G401 (cell line): ENCODE measurements at regions not wholly inside any gene's neighbourhood (a gene's known extent, or its start where the extent isn't known, plus 50 kb on each side); places are given as distances from the start of the nearest gene placed in this dataset.
"Not testable (repeated sequence)": the region's sequence is repeated elsewhere in the genome, so short reads cannot be mapped to it uniquely, and the experiment has no call there.

ENCODE experiments used
- DNase-seq: peaks from one replicate; pipeline ENCODE4 v3.0.0-alpha.2; 2015; ENCODE audit warnings: low spot score
- in situ Hi-C: cut with HindIII; loops from 2 replicates; pipeline ENCODE4 v1.10.0; 2016; ENCODE audit warnings: low sequenced_read_pairs, mixed read lengths

DNA sequence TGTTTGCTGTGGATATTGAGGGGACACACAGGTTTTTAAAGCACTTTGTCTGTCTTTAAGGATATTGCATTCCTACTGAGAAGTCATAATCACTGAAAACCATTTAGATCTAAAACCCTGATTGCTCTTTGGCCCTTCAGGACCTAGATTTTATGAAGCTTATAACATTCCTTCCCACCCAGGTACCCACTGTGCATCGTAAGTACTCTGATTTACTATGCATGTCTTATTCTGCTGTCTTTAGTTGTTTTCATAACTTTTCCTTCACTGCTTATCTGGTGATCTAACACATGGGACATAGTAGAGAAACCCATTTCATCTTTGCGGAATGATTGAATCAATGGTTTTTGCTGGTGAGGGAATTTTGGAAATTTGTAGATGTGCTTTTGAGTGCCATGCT is 247.0 kb upstream of the RARB start:
- DNase-seq, result no peak
- in situ Hi-C loops, result no loop called here

DNA sequence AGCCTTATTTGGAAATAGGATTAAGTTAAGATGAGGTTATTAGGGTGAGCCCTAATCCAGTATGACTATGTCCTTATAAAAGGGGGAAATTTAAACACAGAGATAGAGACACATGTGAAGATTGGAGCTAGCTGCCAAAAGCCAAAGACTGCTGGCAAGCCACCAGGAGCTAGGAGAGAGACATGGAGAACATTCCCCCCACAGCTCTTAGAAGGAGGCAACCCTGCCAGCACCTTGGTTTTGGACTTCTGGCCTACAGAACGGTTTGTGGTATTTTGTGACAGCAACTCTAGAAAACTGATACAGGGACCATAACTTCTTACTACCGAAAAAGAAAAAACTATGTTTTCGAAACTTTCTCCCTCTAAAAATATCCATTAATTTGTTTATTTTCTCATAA is 245.3 kb upstream of the RARB start:
- in situ Hi-C loops, result no loop called here
- DNase-seq, result no peak

DNA sequence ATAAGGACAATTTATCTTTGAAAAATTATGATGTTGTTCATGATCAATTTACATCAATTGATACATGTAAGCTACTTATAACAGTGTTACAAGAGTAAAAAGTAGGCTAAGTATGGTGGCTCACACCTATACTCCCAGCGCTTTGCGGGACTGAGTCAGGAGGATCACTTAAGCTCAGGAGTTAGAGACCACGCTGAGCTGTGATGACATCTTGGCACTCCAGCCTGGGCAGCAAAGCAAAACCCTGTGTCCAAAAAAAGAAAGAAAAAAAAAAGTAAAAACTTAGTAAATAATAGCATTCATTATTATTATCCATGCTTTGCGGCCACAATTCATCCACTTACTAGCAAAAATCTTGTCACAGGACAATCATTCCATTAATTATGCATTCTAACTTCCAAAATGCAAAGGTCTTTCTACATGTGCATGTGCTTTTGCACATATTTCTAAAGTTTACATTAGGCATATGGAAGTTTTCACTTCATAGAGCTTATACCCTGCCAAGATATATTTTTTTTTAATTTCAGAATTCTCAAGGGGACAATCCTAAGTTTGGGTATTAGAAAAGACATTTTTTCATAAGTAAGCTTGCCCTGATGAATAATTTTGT is 243.3 kb upstream of the RARB start:
- DNase-seq, result no peak
- in situ Hi-C loops, result no loop called here

DNA sequence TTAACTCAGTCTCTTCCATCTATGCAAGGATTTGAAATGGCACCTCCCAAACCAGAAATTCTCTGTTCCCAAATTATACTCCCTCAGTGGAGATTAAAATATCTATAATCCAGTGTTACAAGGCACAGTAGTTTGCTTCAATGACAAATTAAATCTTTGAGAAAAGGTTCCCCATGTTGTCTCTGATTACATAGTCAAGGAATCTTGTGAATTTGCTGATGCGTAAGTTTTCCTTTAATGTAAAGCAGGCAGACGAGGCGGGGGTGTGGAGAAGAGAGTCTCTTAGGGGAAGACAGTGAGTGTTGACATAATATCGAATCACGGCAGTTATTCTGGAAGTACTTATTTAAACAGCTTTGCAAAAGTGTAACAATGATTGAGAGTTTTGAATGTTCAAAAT is 236.4 kb upstream of the RARB start:
- DNase-seq, result no peak

DNA sequence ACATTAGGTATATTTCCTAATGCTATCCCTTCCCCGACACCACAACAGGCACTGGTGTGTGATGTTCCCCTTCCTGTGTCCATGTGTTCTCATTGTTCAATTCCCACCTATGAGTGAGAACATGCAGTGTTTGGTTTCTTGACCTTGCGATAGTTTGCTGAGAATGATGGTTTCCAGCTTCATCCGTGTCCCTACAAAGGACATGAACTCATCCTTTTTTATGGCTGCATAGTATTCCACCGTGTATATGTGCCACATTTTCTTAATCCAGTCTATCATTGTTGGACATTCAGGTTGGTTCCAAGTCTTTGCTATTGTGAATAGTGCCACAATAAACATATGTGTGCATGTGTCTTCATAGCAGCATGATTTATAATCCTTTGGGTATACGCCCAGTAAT is 228.5 kb upstream of the RARB start:
- DNase-seq, in situ Hi-C loops: not testable (repeated sequence)

More for the DNA sequence above, 236.4 kb upstream of the RARB start:
- in situ Hi-C loops, result no loop called here

DNA sequence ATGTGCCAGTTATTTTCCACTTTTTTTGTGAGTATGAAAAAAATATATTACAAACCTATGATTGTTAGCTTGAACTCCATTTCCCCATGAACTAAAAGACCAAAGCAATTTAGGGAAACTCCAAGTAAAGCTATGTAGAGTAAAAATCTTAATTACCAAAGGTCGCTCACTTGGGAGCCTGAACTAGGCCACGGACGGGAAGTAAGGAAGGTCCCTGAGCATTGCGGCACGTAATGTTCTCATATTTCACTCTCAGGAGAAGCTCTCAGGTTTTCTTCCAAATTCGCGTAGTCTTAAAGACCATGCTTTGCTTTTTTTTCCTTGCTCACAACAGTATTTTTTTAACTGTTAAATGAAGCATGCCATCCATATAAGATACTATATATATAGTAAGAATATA is 215.3 kb upstream of the RARB start:
- in situ Hi-C loops, result no loop called here
- no peak for DNase-seq

DNA sequence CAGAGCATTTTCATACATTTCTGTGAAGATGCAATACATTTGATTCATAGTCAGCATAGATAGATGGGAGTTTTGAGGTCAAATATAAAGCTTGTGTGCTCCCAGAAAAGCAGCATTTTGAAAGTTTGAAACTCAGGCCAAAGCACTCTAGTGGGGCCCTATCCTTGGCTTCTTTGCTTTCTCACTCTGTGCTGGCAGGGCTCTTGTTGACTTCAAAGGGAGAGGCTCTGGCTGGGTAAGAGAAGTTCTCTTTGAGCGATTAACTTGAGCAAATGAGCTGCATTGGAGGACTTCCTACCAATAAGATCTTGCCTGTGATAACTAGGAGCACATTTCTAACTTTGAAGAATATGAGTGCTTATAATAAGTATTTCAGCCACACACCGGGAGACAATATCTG is 214.0 kb upstream of the RARB start:
- no peak for DNase-seq
- in situ Hi-C loops, result no loop called here

DNA sequence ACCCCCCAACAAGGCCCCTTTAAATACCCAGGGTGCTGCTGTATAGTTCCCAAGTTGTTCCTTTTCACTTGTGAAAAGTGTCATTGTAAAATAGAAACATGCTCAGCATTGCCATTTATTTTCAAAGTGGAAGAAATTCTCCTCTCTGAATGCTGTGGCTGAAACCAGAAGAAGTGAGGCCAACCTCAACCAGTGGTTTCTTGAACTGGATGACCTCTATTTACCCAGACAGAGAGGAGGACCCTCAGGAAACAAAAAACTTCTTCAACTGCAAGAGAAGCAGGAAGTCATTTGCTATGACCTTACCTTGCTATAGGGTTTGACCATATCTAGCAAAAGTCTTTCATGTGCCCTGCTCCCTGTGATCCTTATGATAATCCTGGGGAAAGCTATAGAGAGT is 209.7 kb upstream of the RARB start:
- no peak for DNase-seq
- in situ Hi-C loops, result no loop called here

DNA sequence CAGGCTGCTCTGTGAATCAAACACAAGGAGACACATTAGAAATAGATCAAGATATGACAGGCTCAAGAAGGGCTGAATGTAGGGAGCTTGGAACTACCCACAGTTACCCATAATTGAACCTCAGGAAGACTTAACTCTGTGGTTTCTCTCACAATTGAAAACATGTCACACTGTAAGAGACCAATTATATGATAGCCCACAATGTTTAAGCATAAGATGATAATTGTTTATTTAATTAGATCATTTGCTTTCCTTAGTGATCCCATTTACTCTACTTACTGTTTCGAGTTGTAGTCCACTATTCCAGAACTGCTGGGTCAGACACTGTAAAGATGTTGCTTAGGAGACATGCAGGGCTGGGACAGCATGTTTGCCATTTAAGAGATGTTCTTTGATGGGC is 201.3 kb upstream of the RARB start:
- in situ Hi-C loops, result no loop called here
- DNase-seq, result no peak

DNA sequence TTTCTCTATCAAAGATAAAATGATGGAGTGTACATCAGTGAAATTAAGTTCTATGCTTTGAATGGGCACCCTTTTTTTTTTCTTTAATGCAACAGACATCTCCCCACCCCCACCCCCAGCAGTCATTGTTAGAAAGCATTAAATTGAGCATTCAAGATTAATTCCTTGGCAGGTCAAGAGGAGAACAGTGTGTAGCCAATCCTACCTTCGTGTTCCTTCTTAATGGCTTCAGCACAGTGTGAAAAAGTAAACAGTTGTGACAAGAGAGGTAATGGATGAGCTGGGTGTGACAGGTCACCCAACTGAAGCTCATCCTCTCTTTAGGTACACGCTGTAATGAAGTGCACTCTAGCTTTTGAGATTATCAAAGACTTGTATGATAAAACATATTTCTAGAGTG is 198.5 kb upstream of the RARB start:
- in situ Hi-C loops, result no loop called here
- DNase-seq, result no peak

DNA sequence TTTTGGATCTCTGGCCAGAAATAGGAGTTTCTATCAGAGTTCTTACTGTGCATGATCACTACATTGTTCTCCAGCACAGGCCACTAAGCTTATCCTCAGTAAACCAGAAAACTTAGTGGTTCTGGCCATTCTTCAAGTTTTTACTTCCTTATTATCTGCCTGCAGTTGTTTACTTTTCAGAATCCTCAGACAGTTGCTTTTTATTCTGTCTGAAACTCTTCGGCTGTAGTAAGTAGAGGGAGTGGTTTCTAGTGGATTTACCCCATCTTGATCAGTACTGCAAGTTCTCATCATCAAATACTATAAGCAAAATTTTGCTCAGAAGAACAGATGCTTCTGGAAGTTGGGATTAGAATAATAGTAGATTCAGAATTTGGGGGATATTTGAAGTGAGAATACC is 193.0 kb upstream of the RARB start:
- no peak for DNase-seq
- in situ Hi-C loops, result no loop called here

DNA sequence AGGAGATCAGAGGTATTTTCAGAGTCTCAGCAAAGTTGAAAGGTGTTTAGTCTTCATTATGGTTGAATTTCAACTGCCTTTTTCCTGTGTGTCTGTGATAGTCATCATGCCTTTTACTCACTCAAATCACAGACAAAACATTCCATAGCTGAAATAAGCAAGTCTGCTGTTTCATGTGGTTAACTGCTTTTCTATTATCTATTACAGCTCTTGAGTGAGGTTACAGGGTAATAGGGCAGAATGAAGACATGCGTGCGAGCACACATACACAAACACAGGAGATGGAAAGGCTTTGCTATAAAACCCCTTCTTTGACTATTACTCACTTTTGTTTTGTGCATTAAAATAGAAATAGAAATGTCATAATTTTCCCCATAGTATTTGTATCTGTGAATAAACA is 192.6 kb upstream of the RARB start:
- DNase-seq, result no peak
- in situ Hi-C loops, result no loop called here

DNA sequence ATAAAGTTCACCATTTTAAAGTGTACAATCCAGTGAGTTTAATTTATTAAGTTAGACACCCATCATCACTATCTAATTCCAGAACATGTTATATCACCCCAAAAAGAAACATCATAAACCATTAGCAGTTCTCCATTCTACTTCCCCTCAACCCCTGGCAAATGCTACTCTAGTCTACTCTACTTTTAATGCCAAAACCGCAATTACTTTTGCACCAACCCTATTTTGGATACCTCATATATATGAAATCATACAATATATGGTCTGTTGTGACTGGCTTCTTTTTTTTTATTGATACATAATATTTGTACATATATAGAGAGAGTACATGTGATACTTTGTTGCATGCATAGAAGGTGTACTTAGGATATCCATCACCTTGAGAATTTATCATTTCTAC is 190.5 kb upstream of the RARB start:
- in situ Hi-C loops, result no loop called here
- DNase-seq, result no peak

DNA sequence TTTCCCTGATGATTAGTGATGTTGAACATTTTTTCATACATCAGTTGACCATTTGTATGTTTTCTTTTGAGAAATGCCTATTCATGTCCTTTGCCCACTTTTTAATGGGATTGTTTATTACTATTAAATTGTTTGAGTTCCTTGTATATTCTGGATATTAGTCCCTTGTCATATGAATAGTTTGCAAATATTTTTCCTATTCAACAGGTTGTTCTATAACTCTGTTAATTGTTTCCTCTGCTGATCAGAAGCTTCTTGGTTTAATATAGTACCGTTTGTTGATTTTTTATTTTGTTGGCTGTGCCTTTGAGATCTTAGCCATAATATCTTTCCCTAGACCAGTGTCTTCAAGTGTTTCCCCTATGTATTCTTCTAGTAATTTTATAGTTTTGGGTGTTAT is 189.0 kb upstream of the RARB start:
- in situ Hi-C loops, result no loop called here

DNA sequence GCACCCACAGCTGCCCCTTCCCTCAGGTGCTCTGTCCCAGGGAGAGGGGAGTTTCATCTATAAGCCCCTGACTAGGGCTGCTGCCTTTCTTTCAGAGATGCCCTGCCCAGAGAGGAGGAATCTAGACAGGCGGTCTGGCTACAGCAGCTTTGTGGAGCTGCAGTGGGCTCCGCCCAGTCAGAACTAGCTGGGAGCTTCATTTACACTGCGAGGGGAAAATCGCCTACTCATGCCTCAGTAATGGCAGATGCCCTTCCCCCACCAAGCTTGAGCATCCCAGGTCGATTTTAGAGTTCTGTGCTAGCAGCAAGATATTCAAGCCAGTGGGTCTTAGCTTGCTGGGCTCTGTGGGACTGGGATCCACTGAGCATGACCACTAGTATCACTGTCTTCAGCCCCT is 181.2 kb upstream of the RARB start:
- in situ Hi-C loops, result no loop called here
- no peak for DNase-seq

More for the DNA sequence above, 189.0 kb upstream of the RARB start:
- no peak for DNase-seq

DNA sequence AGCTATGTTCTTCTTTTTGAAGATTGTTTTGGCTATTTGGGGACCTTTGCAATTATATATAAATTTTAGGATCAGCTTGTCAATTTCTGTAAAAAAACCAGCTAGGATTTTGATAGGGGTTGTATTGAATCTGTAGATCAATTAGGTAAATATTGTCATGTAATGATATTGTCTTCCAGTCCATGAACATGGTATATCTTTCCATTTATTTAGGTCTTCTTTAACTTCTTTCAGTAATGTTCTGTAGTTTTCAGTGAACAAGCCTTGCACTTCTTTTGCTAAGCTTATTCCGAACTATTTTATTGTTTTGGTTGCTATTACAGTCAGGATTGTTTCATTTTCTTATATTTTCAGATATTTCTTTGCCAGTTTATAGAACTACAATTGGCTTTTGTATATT is 175.8 kb upstream of the RARB start:
- in situ Hi-C loops, result no loop called here
- no peak for DNase-seq

DNA sequence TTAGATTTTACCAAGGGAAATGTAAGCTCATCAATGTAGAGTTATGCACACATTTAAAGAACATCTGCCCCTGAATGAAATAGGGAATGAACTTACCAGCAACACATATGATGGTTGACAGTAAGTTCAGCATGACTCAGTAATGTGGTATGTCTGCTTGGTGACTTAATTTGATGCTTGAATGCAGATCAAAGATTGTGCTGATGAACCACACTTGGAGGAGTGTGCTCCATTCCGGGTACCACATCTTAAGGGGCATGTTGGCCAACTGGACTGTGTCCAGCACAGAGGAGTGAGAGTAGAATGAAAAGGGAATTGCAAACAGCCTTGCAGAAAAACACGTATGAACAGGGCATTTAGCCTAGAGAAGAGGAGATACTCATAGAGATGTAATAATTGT is 171.0 kb upstream of the RARB start:
- no peak for DNase-seq
- in situ Hi-C loops, result no loop called here

DNA sequence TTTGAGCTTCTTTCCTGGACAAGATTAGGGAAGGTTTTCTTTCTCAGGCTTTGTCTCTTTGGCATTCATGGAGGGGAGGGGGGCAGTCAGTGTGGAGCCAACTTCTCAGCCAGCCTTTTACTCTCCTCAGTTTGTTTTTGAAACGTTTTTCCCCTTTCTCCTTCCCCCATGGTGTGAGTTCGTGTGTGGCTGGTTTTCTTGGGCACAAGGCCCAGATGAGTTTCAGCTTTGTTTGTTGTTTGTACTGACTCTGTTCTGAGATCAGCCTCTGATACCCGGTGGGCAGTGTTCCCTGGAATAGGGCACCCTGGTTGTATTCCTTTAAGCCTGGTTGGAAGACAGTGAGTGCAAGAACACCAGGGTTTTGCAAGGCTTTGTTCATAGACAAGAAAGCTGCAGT is 168.2 kb upstream of the RARB start:
- in situ Hi-C loops, result no loop called here
- peak; percentile 6 for DNase-seq

DNA sequence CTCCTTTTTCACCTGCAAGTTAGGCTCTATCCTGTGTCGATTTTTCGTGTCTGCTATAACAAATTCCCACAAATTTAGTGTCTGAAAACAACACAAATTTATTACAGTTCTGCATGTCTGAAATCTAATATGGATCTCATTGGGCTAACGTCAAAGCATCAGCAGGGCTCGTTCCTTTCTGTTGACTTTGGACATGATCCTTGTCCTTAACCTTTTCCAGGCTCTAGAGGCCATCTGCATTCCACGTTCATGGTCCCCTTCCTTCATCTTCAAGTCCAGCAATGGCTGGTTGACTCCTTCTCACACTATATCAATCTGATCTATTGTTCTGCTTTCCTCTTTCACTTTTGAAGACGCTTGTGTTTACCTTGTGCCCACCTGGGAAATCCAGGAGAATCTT is 165.7 kb upstream of the RARB start:
- in situ Hi-C loops, result no loop called here
- DNase-seq, result no peak

DNA sequence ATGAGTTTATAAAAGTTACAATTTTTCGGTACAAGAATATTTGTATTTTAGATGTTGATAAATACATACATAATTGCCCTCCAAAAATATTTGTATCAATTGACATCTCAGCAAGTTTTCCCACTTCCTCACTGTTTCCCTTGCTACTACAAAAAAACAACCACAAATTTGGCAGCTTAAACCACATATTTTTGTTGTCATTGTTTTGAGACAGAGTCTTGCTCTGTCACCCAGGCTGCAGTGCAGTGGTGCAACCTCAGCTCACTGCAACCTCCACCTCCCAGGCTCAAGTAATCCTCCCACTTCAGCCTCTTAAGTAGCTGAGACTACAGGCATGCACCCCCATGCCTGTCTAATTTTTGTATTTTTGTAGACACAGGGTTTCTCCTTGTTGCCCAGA is 162.8 kb upstream of the RARB start:
- in situ Hi-C loops, result no loop called here

DNA sequence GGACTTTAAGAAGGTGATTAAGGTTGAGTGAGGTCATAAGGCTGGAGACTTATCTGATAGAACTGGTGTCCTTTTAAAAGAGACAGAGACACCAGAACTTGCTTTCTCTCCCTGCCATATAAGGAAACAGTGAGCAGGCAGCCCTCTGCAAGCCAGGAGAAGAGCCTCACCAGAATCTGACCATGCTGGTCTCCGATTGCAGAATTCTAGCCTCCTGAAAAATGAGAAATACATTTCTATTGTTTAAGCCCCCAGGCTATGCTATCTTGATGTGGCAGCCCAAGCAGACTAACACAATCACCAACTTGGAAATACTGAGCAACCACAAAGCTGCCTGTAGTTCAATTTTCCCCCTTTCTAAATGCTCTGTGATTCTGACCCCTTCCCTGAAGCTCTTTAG is 161.4 kb upstream of the RARB start:
- in situ Hi-C loops, result no loop called here

More for the DNA sequence above, 162.8 kb upstream of the RARB start:
- no peak for DNase-seq

DNA sequence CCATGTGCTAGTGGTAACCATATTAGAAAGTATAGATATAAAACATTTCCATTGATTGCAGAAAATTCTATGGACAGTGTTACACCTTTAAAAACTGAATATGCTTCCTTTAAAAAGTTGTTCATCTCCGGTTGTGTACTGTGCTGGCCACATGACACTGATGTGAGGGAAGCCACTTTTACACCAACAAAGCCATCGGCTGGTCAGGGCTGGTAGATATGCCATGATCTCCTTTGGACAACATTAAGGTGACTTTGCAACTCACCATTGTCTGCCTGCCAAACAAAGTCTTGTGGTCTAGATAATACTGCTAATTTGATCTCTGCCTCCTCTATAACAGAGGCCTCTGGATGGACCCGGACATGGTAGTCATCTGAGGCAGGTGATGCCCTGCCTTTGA is 156.0 kb upstream of the RARB start:
- DNase-seq, result no peak
- in situ Hi-C loops, result no loop called here

More for the DNA sequence above, 161.4 kb upstream of the RARB start:
- no peak for DNase-seq
